Bone marrow (tissue), 2 donors: ENCODE measurements at regions not wholly inside any gene's neighbourhood (a gene's known extent, or its start where the extent isn't known, plus 50 kb on each side); places are given as distances from the start of the nearest gene placed in this dataset.
"Not testable (repeated sequence)": the region's sequence is repeated elsewhere in the genome, so short reads cannot be mapped to it uniquely, and the experiment has no call there.

ENCODE experiments used
- DNase-seq, 2 donors: peaks; one replicate each; lab custom pipeline; 2025; lab: John Stamatoyannopoulos, UW

DNA sequence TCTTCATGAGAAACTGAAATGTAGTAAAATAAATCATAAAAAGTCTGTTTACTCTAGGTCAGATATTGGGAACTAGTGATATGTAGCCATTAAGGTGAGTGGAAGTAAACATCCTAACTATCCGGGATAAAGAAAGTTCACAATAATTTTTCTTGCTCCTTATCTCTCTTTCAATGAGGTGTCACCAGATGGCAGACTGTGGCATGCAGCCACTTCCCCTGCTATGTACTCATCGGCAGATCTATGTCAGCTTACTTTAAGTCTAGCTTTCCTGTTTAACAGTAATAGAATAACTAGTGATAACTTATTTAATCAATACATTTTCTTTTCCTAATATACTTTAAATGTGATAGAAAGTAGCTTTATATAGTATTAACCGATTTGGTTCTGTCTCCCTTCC is 181.9 kb downstream of the NDFIP2 start:
- DNase-seq = no peak

DNA sequence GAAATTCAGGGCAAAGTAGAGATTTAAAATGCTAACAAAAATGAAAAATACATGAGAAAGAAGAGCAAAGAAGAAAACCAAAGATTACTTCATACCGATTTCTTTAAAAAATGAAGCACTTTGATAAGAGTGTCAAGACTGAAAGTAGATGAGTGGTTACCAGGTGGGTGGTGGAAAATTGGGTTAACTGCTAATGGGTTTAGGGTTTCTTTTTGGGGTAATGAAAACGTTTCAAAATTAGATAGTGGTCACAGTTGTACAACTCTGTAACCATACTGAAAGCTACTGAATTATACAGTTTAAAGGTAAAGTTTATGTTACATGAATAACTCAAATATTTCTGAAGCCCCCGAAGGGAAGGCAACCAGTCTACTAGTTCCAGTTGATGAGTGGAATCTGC is 179.4 kb downstream of the NDFIP2 start:
- no peak for DNase-seq

DNA sequence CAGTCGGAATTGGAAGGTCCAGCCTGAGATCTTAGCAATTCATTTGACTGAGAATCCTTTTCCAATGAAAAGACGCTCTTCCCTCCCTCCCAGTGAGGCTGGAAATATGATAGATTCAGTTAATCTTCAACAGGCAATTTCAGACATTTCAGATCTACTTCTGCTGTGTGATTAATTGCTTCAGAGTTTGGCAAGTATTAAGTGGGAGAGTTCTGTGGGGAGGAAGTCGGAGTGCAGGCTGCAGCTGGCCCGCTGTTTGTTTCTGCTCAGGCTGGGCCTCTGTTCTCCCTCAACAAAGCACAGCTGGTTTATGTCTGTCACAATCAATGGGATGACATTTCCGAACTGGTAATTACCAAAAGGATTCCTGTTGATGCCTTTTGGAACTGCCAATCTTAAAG is 178.2 kb downstream of the NDFIP2 start:
- no peak for DNase-seq

DNA sequence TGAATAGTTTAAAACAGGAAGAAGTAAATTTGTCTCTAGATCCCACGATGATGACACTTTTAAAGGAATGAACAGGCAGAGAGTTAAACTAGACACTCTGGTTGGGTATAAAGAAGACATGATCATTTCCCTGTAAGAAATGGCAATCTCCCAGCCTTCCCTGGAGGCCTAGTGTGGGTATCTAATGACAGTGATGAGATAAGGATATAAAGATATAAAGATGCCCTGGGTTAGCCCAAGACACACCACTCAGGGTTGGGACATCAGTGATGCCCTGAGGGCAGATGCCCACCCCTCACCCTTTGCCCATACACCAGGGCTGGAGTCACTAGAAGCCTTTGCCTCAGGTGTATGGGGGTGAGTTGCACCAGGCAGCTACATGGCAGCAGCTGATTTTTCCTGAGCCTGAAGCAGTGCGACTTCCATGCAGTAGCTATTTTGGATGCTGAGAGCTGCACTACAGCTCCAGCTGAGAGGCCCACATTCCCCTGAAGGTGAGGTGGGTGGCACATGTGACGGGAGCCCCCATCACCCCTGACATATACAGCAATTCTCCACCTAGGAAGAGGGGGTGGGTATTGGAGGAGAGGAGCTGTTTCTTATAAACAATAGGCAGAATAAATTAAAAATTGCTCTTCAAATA is 177.5 kb downstream of the NDFIP2 start:
- DNase-seq = no peak

DNA sequence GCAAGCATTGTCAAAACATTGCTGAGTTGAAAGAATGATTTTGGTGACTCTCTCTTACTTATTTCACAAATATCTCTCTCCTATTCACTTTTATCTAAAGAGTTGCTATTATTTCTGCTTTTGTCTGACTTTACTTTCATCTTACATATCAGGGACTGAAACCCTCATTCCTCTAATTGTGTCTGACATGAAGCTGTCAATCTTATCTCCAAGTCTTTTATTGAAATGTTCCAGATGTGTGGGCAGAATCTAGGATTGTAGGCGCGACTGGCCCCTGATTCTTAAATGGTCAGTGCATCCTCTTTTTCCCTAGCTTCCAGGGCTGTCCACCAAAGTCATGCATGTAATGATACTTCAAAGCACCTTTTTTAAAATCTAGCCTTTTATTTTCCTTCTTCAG is 174.6 kb downstream of the NDFIP2 start:
- DNase-seq = no peak

DNA sequence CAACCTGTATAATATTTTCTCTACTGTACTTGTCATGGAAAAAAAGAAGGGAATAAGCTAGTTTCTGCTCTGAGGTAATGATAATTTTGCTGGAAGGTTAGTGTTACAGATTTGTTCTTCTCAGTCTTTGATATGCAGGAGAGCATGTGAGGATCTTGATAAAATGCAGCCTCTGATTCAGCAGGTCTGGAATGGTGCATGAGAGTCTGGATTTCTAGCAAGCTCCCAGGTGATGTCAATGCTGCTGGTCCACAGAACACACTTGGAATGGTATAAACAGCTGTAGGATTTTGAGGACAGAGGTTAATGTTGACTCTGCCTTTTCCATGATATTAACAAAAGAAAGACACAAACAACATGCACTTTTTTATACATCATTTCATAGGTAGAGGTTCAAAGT is 173.6 kb downstream of the NDFIP2 start:
- DNase-seq = no peak

DNA sequence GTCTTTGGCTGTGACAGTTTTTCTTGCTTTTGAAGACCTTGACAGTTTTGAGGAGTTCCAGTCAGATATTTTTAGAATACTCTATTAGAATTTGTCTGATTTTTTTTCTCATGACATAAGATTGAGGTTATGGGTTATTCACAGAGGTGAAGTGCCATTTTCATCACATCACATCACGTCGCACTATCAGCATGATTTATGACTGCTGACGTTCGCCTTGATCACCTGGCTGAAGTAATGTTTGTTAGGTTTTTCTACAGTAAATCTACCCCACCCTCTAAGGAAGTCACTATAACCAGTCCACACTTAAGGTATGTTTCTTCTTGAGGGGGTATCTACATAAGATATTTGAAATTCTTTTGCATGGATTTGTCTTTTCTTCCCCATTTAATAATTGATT is 169.7 kb downstream of the NDFIP2 start:
- no peak for DNase-seq

DNA sequence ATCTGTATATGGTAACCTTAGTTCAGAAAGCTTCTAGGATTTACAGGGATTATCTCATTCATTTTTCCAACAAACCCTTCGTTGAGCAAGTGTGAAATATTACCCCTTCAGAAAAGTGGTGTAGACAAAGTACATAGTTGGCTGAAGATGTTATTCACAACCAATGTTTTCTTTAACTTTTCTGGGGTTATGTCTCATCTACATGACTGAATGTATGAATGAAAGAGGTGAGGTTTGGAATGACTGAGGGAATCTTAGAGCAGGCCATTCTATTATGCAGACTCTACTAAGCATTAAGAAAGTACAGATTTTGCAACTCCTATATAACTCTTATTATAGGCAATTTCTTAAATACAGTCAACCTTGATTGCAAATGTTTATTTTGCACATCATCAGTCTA is 167.2 kb downstream of the NDFIP2 start:
- no peak for DNase-seq

DNA sequence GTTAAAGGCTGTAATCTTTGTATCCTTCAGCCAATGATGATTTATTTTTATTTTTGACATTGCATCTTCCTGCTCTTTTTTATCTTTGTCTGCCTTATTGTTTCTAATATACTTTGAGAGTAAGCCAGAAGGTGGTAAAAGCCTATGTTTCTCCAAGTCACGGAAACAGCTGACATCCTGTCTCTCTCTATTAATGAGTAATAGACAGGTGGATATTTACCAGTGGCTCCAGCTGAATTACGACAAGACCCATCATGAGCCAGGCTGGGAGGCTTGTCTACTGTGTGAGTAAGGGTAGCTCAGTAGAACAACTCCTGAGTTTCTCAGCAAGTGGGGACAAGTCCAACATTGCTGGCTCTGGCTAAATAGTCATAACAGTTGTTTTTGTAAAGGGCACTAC is 166.6 kb downstream of the NDFIP2 start:
- no peak for DNase-seq

DNA sequence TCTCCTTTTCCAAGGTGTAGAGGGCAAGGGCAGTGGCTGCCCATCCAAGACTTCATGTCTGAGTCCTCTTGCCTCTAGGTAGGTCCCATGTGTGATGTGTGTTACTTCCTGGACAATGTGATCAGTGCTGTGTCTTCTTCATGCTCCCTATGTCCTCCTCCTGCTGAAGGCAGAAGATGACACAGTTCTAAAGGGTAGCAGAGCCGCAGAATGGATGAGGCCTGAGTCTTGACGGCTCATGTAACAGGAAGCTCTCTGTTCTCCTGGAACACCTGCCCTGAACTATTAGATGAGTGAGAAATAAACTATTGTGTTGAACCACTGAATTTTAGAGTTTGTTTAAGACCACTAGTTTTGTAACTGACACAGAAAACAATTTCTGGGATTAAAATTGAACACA is 165.9 kb downstream of the NDFIP2 start:
- DNase-seq = no peak

DNA sequence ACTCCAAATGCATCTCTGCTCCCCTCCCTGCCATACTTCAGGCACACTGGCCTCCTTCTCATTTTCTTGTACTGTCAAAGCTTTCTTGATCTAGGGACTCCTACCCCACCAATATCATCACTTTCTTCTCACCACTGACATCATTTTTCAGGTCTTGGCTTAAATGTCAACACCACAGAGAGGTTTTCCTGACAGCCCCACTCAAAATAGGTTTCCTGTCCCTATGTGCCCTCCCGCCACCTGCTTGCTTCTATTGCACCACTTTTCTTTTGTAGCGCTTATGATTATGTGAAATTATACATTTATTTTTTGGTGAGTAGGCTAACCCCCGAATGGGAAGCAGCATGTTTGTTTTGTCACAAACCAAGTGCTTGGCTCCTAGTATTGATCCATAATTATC is 164.6 kb downstream of the NDFIP2 start:
- DNase-seq = no peak

DNA sequence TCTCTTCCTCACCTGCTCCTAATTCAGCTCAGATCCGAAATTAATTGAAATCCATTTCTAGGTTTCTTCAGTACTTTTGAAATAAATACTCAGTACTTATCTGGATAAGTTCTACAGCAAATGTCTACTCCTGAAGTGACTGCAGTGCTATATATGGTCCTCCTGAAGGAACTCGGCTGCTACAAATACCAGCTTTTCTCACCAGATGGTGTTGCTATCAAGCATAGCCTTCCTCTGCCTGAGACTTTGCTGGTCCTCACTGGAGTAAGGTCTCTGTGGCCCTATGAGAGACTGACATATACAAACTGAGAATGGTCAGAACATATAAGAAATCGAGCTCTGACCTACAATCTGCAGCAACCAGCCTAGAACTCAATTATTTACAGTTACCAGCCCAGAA is 161.6 kb downstream of the NDFIP2 start:
- DNase-seq = no peak

DNA sequence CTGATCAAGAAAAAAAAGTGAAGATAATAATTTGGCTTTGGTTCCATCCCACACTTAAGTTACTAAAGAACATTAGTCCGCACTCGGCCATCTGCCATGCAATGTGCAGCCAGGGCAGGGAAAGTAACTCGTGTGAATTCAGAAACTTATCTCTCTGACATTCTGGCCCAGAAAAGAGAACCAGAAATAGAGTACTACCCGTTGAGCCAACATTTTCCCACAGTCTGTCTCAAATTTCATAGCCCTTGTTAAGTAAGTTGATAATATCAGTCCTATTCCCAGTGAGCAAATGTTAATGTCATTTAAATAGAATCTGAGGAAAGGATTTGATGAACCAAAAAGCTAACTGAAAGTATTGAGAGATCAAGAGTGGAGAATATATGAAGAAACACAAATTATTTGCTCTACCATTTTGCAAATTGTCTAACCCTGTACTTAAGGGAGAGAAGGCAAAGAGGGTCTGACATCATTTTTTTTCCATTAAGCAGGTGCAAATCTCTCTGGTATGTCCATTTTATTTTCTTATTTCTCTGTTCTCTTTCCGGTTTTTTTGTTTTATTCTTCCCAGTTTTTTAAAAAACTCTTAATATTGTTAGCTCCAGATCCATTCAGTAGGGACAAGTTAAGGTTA is 156.3 kb downstream of the NDFIP2 start:
- DNase-seq = no peak

DNA sequence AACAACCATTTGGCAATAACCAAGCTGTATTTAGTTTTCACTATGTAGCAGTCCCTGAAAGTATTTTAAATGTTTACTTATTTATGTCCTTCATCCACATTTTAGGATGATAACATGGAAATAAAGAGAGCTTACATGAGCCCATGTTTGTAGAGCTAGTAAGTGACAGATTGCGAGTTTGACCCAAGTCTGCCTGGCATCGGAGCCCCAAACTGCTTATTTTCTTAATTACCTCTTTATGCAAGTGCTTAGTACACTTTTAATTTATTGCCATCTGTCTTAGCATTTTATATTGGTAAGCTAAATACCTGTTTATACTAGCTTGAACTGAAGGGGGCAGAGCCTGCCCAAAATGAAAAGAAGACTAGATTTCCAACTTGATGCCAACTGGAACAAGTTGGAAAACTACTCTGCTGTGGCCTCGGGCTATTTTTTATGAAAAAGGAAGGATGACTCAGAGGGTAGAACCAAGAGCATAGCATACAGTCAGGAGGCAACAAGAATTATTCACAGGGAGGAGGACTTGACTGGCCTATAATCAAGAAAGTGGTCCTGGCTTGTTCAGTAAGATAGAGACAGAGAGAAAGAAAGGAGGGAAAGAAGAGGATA is 150.2 kb downstream of the NDFIP2 start:
- no peak for DNase-seq

DNA sequence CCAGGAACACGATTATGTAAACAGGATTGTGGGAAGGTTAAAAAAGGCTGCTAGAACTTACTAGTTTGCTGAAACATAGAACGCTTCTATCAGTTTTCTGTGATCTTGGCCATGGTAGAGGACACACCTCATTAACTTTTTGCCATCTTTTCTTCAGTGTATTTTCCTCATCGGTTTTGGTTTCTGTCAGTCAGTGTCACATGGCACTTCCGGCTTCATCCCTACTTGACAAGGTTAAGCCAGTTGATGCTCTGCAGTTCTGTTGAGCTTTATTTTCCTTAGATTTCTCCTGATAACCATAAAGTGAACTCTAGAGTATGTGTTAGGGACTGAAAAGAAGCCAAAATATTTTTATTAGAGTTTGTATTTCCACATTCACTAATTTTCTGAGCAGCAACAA is 147.5 kb downstream of the NDFIP2 start:
- no peak for DNase-seq

DNA sequence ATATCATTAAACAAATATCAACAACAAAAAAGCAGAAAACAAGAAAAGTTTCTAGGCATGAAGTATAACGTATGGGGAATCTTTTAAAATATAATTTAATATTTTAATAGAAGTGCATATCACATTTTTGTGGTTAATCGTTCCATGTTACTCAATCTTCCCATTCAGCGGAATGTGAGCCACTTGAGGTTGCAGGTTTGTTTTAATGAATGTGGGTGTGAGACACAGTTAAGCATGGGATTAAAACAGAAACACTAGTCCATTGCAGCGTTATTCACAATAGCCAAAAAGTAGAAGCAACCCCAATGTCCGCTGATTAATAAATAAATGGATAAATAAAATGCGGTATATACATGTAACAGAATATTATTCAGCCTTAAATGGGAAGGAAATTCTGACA is 146.0 kb downstream of the NDFIP2 start:
- no peak for DNase-seq

DNA sequence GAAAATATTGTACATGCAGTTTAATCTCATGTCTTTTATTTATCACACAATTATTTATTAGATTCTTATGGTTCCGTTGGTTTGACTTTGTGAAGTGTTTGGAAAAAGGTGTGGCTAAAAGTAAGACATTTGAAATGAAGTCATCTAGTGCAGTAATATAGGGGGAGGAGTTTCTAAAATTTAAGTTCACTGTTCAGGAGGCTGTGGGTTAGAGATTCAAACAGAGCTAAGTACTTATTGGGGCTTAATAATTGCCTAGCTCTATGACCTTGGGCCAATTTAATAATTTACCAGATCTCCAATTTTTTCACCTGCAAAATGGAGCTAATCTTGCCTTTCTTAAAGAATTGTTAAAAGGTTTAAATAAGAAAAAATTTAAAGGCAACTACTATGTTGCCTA is 144.6 kb downstream of the NDFIP2 start:
- no peak for DNase-seq

DNA sequence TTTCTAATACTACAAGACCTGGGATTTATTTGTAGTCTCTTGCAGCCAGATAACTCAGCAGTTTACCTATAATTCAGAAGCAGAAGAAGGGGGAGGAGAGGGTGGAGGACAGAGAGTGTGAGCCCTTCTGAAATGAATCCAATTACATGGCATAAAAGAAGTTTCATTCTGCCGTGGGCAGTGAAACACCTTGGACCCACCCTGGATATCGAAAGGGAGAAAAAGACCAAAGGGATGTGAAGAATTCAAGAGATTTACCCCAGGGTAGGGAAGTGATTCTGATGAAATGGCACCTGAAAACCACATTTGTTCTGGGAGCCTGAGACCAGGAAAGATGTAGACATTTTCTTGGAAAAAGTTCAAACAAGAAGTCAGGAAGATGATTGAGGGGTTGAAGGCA is 140.9 kb downstream of the NDFIP2 start:
- DNase-seq = no peak

DNA sequence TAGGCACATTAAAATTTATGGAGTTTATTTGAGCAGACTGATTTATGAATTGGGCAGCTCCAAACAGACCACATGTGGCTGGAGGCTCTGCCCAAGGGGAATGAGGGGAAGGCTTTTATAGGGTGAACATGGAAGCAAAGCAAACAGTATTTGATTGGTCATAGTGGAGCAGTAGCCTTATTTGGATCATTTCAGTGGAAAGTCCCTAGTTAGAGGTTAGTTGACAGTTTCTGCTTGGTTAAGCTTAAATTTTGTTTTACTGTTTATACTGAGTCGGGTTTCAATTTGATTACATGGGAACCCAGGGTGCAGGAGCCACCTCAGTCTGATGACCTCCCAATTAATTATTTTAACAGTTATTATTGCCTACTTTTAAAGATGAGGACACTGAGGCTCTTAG is 140.5 kb downstream of the NDFIP2 start:
- DNase-seq = no peak

DNA sequence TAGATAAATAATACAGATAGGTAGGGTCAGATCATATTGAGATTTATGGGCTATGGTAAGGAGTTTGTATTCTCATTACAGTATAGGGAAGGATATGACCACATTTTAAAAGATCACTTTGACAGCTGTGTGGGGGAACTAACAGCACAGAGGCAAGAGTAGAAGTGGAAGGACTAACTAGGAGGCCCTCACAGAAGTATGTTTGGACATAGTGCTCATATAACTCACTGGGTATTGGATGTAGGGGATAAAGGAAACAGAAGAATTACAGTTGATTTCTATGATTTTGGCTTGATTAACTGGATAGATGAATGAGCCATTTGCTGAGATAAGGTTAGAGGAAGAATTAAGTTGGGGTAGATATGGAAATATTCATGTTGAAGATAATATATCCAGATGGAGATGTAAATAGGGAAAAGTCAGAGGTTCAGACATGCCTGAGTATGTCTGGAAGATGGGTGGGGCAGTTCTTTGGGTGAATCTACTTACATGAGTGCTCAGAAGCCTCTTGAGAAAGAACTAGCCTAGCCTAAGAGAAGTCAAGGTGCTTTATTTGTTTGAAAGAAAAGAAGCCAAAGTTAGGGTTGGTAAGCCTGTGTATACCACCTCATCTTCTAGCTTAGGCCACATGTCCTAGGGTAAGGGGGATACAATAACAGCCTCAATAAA is 133.4 kb downstream of the NDFIP2 start:
- no peak for DNase-seq

DNA sequence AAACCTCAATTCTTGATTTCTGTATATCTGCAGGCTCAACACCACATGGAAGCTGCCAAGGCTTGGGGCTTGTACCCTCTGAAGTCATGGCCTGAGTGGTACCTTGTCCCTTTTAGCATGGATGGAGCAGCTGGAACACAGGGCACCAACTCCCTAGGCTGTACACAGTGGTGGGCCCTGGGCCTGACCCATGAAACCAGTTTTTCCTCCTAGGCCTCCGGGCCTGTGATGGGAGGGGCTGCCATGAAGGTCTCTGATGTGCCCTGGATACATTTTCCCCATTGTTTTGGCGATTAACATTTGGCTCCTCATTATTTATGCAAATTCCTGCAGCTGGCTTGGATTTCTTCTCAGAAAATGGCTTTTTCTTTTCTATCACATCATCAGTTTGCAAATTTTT is 131.6 kb downstream of the NDFIP2 start:
- DNase-seq = no peak

DNA sequence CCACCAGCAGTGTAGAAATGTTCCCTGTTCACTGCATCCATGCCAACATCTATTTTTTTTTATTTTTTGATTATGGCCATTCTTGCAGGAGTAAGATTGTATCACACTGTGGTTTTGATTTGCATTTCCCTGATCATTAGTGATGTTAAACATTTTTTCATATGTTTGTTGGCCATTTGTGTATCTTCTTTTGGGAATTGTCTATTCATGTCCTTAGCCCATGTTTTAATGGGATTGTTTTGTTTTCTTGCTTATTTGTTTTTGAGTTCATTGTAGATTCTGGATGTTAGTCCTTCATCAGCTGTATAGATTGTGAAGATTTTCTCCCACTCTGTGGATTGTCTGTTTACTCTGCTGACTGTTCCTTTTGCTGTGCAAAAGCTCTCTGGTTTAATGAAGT is 126.9 kb downstream of the NDFIP2 start:
- DNase-seq = not testable (repeated sequence)
